NCI-H2196 treated with DMSO at 0.1 percent for 48 hours (cell line): ENCODE measurements at regions not wholly inside any gene's neighbourhood (a gene's known extent, or its start where the extent isn't known, plus 50 kb on each side); places are given as distances from the start of the nearest gene placed in this dataset.

Source experiments
- DNase-seq: peaks from one replicate; lab custom pipeline; 2025; ENCODE audit not compliant: unreplicated experiment; lab: John Stamatoyannopoulos, UW

DNA sequence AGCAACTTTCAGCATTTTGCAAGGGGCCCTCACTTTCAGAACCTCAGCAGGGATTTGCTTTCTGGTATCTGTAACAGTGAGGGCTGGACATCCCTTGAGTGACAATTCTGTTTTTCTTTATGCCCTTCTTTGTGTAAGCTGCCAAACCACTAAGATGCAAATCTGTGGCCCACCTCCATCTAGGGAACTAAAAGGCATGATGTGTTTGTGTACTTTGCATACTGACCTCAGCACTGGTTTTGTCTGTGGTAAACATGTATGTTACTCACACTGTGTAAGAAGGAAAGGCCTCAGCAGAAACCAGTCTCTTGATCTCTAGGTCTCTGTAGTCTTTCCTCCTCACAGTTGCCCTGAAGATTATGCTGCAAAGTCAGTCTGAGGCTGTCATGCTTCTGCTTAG, 396.6 kb upstream of the DYNLRB2 start:
- DNase-seq: no peak

DNA sequence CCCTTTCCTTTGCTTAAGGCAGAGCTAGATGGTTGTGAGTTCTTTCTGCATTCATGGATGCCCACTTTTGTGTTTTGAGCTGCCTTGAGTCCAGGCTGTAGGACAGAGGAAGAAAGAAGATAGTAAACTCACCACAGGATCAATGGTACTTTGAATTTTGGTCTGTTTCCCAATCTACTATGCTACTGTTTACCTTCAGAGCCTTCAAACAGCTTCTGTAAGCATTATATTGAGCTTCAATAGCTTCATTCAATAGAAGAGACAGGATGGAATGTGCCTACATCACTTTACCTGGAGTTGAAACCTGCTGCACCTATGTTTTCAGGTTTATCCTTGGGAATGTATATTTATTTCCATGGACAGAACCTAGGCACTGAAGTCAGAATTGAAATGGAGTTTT, 397.9 kb upstream of the DYNLRB2 start:
- no peak for DNase-seq

DNA sequence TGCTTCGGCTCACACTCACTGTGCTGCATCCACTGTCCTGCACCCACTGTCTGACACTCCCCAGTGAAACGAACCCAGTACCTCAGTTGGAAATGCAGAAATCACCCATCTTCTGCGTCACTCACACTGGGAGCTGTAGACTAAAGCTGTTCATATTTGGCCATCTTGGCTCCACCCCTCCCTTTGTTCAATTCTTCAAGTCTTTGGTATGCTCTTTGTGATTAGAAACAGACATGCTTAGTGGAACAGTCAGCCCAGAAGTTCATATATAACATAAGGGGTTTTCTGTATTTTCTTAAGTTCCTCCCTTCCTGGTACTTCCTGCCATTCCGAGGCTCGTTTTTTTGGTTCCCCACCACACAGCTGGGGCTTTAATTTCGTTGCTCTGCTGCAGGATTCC, 398.5 kb upstream of the DYNLRB2 start:
- no peak for DNase-seq

GRCh38 chr16:80129791-80130190, 411.0 kb upstream of the DYNLRB2 start:
- DNase-seq: no peak

GRCh38 chr16:80125677-80126076, 415.1 kb upstream of the DYNLRB2 start:
- DNase-seq: no peak

DNA sequence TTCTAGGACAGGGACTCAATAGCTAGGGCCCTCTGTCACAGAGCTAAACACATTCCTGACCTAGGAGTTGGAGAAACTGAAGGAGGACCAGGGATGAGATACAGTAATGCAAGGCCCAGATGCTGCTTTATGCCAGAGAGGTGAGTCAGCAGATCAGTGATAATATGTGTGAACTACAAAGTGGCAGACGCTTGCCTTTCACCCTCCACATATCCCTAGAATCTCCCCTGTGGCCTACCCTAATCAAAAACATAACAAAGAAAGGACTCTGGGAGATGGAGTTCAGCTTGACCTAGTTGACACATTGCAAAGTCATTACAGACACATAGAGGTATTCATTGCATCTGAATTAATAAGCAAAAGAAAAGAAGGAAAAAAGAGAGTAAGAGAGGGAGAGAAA, 417.6 kb upstream of the DYNLRB2 start:
- no peak for DNase-seq

DNA sequence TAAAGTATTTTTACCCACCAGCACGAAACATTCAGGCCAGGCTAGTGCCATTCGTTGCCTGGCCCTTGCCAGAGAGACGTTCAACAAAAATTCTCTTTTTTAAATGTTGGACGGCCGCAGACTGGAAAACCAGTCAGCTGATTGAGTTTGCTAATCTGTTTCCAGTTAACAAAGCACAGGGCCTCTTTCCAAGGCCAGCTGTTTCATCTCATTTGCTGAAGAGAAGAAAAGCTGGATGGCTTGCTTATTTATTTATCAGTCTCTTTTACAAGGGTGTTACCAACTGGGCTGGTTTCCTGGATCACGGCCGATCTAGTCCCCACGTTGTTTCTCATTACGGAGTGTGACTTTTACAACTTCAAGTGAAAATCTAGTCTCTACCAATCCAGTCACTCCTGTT, 418.7 kb upstream of the DYNLRB2 start:
- DNase-seq: no peak

- DNase-seq: no peak
Observed at GRCh38 chr16:80121522-80121909, 419.3 kb upstream of the DYNLRB2 start.

GRCh38 chr16:80120899-80121521, 419.8 kb upstream of the DYNLRB2 start:
- DNase-seq: no peak

GRCh38 chr16:80117556-80118130, 423.1 kb upstream of the DYNLRB2 start:
- no peak for DNase-seq

GRCh38 chr16:80116711-80117110, 424.1 kb upstream of the DYNLRB2 start:
- no peak for DNase-seq

DNA sequence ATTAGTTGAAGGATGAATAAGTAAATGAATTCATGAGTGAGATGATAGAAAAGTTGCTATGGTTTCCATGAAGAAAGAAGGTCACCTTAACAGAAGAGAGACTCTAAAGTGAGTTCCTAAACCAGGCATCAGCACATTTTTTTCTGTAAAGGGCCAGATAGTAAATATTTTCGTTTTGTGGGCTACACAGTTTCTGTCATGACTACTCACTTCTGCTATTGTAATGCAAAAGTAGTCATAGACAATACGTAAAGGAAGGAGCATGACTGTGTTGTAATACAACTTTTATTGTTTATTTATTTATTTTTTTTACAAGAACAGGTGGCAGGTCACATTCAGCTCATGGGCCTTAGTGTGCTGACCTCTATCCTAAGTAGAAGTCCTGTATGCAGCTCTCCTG, 426.1 kb upstream of the DYNLRB2 start:
- no peak for DNase-seq

DNA sequence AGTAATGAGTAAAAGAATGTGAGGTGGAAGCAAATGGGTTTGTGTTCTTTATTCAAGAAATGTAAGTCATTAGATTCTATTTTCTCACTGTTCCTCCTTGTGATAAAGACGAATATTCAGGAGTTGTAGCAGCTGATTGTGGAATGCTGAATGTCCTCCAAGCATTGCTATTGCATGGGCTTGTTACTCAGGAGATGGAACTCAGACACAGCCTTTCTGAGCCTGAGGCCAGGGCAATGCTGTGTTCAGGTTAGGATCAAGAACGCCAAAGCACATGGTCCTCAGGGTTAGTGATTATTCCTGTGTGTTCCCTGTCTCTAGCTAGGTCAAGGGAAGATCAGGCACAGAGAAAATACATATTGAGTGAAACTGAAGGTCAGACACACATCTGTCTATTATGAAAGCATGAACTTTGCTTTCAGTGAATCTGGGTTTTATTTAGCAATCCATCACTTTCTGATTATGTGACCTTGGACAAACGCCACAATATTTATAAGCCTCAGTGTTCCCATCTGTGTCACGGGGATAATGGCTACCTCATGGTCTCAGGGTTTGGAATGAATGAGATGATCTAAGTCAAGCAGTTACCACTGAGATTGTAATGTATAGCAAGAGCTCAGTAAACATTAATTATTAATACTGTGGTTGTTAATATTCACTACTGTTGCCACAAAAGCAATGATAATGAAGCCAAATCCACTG, 426.8 kb upstream of the DYNLRB2 start:
- DNase-seq: no peak

DNA sequence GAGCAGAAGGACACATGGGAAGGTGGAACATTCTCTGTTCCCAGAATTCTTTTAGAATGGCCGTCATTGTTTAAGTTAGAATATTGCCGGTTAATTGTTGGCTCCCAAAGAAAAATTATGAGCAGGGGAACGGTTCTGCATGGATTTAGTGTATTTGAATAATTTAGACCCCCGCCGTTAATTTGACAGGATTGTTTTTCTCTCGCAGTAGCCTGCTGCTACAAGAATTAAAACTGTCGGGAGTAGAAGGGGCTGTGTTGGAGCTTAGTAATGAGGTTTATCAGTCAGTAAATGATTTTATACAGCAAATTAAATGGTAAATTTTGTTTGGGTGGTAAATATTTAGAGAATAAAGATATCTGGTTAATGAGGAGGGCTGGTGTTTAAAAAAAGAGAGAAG, 431.2 kb upstream of the DYNLRB2 start:
- no peak for DNase-seq

GRCh38 chr16:80107900-80108299, 432.9 kb upstream of the DYNLRB2 start:
- DNase-seq: no peak

GRCh38 chr16:80105751-80106150, 435.0 kb upstream of the DYNLRB2 start:
- no peak for DNase-seq

GRCh38 chr16:80105160-80105559, 435.6 kb upstream of the DYNLRB2 start:
- DNase-seq: no peak

- DNase-seq: no peak
Observed at GRCh38 chr16:80104401-80104800, 436.4 kb upstream of the DYNLRB2 start.

DNA sequence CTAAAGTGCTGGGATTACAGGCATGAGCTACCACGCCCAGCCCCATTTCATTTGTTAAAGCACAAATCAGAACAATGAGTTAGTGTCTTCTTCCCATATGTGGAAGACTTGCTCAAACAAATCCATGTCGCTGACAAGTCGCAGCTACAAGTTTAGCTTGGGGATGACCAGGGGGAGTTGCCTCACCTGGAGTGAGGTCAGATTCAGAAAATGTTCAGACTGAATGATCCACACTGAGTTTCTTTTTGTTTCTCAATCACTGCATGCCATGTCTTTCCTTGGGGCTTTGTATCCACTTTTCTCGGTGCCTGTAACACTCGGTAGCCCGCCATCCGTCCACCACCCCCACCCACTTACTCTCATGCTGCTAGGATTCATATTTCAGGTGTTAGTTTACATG, 437.3 kb upstream of the DYNLRB2 start:
- no peak for DNase-seq

DNA sequence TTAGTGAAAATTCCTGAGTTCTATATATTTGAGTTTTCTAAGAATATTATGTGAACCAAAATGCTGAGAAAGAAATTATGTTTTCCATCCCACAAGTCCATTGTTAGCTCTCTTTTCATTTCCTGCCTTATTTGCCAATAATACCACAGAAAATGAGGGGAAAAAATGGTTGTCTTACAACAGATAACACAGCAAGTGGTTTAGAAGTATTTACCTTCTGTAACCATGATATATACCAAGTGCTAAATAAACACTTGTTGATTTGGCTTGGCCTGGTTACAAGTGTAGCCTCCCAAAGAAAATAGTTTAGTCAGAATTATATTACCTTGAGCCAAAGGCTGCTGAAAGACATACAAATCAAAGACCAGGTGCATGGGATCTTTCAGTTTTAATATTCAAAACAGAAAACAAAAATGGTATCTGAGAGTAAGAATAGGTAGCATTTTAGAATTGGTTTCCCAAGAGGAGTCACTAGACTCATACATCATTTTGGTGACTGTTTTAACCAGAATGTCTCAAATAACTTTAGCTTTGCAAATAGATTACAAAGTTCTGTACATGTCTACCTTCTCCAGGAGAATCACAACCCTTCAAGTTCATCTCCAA, 439.8 kb upstream of the DYNLRB2 start:
- DNase-seq: peak; percentile 7

DNA sequence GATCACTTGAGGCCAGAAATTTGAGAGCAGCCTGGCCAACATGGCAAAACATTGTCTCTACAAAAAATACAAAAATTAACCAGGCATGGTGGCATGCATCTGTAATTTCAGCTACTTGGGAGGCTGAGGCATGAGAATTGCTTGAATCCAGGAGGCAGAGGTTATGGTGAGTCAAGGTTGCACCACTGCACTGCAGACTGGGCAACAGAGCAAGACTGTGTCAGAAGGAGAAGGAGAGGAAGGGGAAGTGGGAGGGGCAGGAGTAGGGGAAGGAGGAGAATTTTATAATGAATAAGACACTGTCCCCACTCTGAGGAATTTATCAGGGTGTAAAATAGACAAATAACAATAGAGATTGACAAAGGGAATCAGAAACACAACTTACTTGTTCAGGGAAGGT, 440.6 kb upstream of the DYNLRB2 start:
- no peak for DNase-seq

DNA sequence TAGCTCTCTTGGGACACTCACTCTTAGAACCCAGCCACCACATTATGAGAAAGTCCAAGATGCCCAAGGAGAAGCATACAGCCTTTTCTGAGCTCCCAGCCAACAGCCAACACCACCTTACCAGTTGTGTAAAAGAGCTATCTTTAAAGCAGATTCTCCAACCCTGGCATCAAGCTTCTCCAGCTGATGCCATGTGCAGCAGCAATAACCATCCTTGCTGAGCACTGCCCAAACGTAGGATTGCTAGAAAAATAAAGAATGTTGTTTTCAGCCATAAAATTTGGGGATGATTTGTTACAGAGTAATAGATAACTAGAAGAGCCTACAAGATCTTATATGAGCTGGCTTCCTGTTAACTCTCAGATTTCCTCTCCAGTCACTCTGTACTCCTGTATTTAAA, 443.7 kb upstream of the DYNLRB2 start:
- DNase-seq: no peak
